Stimulated activated CD4-positive, alpha-beta T cell treated with anti-CD3 and anti-CD28 coated beads, Interleukin-12 subunit alpha, Interleukin-12 subunit beta, amount 100 ng/mL, for 48 hours (primary cell): ENCODE measurements at regions not wholly inside any gene's neighbourhood (a gene's known extent, or its start where the extent isn't known, plus 50 kb on each side); places are given as distances from the start of the nearest gene placed in this dataset.
"Not testable (repeated sequence)": the region's sequence is repeated elsewhere in the genome, so short reads cannot be mapped to it uniquely, and the experiment has no call there.

Source experiments
- DNase-seq, 3 donors: peaks; one replicate each; pipeline ENCODE4 v3.0.0-alpha.2; 2020; ENCODE audit warnings: low read depth in 2 of 3, low spot score in 1 of 3

DNA sequence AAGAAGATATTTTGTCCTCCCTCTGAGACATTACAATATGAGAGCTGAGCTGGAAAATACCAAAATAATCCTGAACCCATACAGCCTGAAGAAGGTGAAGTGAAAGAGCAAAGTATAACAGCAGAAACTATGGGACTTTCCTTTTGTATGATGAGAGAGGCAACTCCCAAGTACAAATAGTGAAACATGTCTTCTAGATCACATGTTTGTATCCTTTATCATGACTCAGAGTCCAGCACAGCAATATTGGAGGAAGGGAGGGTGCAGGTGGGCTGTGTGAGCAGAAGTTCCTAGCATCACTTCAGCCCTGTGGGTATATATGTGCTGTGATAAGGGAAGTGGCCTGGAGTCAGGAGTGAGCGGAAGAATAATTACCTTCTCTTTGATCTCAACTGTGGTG lies 265.6 kb upstream of the NRXN1 start:
- no peak for DNase-seq

DNA sequence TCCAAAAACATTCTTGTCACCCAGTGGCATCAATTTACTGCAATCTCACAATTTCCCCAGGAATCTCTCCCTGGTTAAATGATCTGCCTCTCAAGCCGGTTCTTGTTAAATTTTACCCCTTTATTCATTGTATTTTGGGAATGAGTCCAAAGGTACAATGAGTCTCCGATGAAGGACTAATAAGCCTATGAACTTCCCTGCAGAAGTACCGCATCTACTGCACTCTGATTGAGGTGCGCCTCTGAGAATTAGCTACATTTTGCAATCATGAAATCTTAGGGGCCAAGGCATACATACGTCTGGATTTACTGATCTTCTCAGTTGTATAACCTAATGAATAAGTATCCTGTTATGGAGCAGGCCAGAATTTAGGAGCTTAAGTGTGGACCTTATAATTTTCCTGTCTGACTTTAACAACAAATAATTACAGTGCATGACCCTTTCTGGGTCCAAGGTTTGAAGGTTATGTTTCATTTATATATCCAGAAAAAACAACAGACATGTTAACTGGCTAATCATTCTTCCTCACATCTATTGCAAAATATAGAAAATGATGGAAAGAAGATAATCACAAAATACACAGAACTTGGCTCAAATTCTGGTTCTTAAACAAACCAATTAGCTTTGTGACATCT lies 261.8 kb upstream of the NRXN1 start:
- DNase-seq = no peak

DNA sequence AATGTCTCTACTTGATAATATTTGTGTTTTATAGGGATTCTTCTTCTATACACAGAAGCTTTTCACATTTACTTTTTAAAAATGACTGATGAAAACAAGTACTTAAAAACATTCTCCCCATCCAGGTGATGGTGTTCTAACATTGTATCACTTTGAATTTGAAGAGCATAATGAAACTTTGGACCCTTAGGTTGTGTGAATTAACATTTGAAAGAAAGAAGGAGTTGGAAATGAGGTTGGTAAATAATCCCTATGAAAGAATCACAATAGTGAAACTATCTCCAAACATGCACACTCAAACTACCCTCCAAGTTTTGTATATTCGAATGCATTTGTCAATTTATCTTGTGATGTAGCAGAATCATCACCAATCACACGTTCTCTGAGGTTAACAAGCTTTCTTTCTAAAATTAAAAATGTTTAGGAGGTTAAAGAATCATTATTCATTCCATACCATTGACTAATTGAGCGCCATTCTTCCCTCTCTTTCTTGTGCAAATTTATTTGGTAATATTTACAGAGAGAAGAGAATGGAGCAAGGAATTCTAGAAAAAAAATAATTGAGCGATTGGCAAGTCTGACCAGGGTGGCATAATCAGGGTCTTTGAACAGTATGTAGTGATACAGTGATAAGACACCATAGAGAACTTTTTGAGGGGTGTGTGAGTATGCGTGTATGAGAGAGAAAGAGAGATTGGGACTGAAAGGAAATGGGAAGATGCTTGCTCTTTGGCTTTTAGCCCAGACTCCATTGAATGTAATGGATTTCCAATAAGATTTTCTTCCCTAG lies 260.0 kb upstream of the NRXN1 start:
- DNase-seq = no peak

DNA sequence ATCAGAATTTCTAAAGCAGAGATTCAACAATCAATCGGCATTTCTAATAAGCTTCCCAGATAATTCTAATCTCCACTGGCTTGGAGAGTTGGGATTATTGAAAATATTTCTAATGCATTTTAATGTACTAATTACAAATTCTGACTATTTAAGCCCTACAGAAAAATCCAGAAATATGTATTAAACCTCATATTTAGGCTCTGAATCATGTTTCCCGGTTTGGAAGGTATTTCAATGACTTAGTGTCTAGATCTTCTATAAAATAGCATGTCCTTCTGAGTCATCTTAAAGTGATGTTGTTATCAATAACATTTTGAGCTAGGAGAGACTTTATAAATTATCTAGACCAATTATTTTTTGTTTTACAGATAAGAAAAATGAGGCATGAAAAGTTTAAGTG lies 258.8 kb upstream of the NRXN1 start:
- DNase-seq = no peak

DNA sequence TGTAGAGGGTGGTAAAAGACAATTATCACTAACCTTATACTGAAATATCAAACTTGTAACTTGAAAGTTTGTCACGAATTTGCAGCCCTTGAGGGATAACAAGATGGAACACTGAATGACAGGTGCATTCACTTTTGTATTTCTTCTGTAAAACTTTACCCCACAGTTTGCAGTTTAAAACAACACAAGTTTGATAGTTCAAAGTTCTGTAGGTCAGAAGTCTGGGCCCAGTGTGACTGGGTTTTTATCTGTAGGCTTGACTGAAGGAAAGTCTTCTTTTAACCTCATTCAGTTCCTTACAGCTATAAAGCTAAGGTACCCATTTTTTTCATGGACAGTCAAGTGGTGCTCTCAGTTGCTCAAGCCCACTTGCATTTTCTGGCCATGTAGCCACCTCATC lies 257.1 kb upstream of the NRXN1 start:
- no peak for DNase-seq

DNA sequence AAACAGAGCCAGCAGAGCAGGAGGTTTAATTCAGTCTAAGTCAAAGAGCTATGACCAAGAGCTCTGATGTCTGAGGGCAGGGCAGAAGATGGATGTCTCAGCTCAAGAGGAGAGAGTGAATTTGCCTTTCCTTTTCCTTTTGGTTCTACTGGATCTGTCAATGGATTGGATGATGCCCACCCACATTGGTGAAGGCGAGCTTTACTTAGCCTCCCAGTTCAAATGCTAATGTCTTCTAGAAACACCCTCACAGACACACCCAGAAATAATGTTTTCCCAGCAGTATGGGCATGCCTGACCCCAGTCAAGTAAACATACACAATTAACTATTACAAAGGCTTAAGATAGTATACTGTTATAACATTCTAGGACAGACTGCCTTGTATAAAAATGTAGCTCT lies 236.3 kb upstream of the NRXN1 start:
- no peak for DNase-seq

DNA sequence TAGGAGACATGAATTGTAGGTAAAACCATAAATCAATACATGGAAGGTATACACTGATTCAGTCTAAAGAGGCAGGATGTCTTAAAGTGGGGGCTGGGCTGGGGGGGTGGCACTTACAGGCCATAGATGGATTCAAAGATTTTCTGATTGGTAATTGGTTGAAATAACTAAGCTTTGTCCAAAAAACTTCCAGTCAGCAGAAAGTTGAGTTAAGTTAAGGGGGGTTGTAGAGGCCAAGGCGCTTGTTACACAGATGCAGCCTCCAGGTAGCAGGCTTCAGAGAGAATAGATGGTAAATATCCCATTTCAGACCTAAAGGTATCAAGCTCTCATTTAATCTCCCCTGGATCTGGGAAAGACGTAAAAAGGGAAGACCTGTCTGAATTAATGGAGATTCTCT lies 233.6 kb upstream of the NRXN1 start:
- no peak for DNase-seq

DNA sequence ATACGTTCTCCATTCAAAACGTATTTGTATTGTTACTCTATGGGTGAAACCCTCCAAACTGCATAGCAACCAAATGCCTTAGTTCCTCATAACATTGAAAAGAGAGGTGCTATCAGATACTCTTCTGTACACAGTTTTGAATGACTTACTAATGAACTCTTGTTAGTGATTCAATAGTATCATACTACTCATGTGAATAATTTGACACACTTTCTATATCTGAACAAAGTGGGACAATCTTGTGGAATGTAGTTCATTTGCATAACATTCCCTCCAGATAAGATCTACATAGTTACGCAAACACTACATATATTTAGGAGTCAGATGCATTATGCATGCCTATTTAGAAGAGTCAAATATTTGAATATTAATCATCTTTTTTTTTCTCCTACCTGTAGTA lies 232.0 kb upstream of the NRXN1 start:
- DNase-seq = no peak

DNA sequence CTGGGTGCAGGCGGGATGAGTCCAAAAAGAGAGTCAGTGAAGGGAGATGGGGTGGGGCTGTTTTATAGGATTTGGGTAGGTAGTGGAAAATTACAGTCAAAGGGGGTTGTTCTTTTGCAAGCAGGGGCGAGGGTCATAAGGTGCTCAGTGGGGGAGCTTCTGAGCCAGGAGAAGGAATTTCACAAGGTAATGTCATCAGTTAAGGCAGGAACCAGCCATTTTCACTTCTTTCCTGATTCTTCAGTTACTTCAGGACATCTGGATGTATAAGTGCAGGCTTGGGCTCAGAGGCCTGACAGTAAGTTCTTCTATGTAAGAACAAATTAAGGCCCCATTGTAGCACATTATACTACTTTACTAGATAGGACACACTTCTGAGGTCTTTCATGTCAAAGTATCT lies 231.2 kb upstream of the NRXN1 start:
- DNase-seq = not testable (repeated sequence)

DNA sequence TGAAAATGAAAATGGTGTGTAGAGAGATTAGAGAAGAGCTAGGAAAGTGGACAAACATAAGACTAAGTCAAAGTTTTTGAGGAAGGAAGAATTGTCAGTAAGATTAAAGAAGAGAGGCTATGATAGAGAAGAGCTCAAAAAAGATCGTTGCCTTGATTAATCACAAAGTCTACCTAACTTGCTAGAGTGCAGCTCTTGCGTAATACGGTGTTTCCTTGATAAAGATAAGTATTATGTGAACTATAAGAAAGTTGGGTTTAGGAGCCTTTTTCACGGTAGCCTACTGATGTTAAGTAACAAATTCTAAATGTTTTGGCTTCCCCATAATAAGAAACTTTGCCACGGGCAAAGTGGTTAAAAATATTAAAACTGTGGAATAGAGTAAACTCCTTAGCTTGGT lies 226.4 kb upstream of the NRXN1 start:
- DNase-seq = no peak

DNA sequence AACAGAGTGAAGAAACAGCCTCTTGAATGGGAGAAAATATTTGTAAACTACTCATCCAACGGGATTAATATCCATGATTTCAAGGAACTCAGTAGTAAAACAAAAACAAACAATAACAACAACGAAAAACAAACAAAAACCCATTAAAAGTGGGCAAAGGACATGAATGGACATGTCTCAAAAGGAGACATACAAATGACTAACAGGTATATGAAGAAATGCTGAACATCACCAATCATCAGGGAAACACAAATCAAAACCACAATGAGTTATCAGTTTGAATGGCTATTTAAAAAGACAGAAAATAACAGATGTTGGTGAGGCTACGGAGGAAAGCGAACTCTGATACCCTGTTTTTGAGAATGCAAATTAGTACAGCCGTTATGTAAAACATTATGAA lies 224.8 kb upstream of the NRXN1 start:
- no peak for DNase-seq

DNA sequence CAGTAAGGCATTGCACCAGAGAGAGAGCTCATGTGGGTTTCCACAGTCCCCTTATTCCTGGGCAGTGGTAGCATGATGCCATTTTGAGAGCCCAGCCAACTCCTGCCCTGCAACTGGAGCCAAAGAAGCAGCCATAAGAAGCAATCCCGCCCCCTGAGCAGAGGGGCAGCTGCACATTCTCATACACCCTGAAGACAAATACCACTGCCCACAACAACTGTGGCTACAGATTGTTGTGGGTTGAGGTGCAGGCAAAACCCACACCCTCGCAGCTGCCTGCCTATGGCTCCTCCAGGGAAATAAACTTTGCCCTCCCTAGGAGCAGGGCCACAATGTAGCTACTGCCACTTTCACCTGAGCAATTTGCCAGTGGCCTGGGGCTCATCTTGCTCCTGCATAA lies 219.4 kb upstream of the NRXN1 start:
- DNase-seq = no peak

DNA sequence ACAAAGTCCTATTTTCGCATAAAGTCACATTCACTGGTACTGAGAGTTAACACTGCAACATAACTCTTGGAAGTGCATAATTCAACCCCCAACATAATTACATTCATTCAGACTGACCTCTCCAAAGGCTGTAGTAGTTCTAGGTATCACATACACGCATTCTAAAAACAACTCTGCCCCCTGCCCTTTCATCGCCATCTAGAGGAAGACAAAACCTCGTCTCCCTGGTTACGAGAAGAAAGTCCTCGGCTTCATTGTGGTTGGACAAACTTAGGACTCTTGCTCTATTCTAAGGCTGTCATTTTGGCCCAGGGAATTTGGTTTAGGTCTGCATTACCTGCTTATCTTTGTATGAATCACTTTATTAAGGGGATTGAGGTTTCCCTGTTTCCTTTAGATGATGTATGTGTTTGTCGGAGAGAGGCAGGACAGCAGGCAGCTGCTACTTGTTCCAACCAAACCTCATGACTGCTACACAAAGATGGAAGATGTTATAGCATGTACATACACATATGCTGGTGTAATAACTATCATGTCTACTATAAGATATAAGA lies 215.4 kb upstream of the NRXN1 start:
- DNase-seq = no peak

DNA sequence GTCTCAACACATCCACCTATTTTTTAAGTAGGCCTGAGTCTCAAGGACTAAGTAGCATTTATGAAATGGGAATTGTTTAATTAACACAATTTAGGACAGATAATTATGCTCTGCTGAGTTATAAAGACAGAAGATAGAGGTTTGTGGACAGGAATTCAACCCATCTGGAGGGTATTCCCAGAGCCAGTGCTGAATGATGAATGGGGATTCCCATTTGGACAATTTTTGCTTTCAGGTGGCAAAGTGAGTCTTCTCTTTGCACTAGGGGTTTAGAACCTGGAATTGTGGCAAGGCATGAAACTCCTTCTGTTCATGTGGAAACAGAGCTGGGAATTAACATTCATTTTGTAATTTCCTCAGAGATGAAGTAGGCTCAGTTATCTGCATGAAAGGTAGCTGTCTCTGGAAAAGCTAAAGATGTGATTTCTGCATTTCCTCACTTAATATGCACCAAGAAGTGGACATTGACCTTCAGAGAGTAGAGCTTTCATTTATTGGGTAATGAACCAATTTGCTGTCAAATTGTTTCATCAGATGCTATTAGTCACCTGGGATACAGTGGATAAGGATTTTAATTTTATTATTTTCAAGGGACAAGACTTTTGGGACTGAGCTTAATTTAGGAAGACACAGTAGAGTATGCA lies 212.1 kb upstream of the NRXN1 start:
- DNase-seq = no peak

DNA sequence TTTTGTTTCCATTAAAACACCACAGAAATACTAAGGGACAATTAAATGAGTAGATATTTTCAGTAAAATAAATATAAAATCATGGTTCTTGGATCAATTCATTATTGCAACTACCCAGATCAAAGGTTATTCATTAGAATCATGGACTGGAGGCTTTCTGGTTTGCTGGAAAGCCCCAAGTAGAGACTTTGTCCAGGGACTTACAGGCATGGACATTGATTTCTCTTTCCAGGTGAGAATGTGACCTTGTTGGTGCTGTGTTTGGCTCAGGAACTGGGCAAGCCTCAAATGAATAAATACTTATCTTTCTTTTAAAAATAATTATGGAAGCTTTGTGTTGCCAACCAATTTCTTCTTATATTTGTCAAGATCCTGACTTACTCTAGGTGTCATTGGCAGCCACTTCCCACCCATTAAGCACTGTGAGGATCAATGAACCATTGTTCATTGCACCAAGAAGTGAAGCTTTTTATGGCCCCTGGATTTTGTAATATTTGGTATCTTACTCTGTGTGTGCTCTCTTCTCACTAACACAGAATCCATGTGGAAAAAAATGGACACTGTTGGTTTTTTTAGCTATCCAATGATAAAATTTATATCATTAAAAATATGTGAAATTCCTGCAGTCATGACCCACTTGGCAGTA lies 205.8 kb upstream of the NRXN1 start:
- no peak for DNase-seq

DNA sequence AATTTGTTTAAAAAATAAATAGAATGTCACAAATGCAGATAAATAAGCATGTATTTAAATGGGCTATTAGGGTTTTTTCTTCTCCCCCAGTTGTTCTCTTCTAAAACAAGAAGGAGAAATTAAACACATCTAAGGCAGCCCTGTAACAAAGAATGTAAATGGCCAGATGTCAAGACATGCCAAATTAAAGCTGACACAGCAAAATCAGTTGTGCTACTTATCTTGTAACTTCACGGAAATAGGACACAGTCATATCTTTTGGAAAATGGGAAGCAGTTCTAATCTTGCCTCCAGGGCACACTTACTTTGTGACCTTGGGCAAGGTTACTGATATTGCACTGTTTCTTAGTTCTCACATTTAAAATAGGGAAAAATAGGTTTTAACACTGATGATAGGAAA lies 200.1 kb upstream of the NRXN1 start:
- DNase-seq = no peak

DNA sequence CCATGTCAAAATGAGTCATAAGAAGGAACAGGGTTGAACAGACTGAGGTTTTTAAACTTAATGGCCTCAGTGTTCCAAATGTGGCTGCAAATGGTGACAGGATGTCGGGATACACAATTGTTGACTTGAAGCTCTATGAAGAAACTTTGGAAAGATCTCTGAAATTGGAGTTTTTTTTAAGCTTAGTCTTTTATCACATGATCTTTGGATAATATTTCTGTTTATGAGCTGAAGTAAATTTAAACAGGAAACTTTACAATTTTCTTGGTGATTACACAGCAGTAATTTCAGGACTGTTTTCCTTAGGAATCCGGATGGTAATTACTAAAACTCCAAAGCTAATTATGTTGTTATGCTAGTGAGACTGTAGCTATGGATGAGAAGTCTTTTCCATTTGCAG lies 199.1 kb upstream of the NRXN1 start:
- no peak for DNase-seq

DNA sequence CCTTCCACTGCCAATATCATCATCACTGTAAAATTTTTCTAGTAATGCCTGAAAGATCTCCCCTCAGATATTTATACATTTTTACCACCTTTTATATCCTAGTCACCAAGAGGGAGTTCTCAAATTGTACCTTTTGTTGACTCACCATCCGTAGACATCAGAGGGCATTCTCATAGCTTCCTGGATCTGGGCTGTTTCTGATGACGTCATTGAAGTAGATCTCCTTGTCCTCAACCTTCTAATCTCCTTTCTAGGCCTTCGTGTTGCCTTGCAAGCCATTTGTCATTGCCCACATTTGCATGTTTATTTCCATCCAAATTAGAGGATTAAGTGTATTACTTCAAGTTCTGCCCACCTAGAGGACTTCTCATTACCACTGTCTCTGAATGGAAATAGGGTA lies 193.4 kb upstream of the NRXN1 start:
- DNase-seq = no peak

DNA sequence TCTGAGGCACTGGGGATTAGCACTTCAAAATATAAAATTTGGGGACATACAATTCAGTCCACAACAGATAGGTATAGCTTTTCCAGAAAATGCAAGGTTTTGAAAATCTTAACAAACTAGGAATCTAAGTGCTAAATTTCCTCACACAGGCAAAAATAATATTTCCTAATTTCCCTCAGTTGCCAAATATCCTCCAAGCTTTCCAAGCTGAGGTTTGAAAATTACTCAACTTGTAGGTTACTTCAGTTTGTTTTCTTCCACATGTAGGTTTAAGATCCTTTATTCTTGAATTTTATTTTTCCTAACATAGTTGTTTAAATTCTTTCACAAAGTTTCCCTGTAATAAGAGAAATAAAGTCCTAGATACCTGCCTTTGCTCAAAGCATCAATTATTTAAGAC lies 192.9 kb upstream of the NRXN1 start:
- DNase-seq = no peak

DNA sequence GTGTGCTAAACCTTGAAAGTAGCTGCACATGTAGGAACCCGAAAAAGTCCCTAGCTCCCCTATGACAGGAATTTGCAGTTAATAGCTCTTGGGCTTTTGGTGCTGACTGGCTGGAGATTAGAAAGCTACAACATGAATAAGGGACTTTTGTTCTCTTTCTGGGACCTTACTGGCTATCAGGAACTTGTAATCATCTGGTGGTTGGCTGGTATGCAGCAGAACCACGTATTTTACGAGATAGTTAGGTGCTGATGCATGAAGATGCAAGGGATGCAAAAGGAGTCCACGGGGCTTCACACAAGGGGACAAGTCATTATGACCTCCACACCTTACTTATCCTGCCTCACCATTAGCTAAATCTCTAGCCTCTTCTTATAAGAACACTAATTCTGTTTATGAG lies 190.2 kb upstream of the NRXN1 start:
- DNase-seq = no peak

DNA sequence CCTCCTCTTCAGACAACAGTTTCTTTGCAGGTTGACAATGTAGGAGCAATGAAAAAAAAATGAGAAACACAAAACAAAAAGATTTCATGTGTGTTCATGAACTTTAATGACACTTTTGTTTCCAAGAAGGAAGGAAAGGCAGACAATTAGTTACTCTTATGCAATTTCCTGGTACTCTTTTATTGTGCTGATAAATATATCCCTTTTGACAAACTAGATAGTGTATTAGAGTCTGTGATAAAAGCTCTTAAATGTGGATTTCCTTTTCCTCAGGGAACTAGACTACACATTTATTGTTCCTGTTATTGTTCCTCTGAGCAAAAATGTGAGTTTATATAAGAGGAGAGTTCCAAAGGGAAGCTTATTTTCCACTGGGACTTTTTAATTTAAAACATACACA lies 188.7 kb upstream of the NRXN1 start:
- no peak for DNase-seq

DNA sequence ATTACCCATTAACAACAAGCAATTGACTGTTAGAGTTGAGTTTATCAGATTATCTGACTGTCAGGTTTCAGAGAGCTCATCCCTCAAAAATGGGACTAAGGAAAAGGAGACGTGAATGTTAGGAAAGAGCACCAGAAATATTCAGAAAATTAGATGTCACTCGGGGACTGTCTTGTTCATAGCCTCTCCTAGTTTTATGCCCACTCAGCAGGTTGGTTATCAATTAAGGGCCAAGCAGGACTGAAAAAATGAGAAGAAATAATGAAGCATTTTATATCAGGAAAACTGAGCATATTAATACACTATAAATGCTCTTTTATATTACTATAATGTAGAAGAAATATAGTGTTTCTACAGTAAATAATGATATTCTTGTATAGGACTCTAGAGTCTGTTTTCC lies 188.1 kb upstream of the NRXN1 start:
- no peak for DNase-seq
